SK-N-DZ (cell line): ENCODE measurements at regions not wholly inside any gene's neighbourhood (a gene's known extent, or its start where the extent isn't known, plus 50 kb on each side); places are given as distances from the start of the nearest gene placed in this dataset.

Experiments
- DNase-seq: peaks from one replicate; pipeline ENCODE4 v3.0.0-alpha.2; 2015; ENCODE audit warnings: low spot score

DNA sequence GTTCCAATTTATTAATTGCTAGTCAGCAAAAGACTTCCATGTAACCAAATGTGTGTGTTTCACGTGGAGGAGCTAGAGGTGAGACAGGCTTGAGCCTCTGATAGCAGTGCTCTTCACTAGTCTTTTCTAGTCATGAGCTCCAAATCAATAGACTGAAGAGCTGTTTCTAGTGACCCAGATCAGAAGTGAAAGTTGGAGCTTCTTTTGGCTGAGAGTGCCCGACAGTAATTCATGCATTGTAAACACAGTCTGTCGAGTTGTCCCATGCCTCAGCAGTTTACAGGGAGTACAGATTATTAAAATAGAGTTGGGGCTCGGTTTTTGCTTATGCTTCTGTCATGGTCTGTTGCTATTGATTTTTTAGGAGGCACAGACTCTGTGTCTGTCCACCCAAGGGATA, 793.1 kb downstream of the DTWD2 start:
- no peak for DNase-seq

DNA sequence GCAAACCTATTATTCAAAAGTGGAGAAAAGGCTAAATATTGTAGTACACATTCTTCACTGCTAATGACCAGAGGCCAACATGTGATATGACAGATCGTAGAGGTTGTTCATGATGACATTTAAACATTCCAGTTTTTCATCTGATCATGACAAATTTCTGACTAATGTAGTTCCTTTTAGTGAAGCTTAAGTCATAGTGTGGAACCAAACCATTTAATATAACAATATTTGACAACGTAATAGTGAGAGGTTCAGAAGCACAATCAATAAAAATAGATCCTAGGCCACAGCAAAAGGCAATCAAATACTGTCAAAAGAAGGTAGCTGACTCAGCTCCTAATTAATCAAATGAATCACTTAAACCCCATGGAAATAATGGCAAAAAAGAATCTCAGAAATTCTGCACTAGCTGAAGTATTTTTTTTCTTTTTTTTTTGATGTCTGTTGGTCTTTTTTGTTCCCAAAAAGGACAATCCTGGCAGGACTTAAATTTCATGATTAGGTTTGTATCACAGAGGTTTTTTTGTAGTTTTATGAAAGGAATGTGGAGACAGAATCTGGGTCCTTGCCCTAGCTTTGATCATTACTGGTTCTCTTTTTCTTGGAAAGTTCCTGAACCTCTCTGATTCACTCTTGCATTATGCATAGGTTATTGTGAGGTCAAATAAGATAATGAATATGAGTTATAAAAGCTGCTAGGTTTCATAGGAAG, 795.0 kb downstream of the DTWD2 start:
- DNase-seq: no peak

DNA sequence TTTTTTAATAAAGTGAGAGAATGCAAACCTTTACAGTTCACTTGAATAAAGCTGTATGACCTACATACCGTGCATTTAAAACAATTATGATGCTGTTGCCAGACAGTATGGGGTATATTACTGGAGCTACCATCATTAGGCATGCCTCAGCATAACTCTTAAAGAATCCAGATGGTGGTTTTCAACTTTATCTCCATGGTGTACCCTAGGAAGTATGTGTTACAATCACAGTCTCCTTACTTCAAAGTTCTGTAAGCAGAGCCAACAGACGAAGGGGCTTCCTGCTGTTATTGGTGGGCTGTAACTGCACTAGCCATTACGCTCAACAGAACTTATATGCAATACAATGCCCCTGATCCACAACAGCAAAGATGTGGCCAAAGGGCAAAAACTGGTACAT, 803.3 kb downstream of the DTWD2 start:
- DNase-seq: no peak

DNA sequence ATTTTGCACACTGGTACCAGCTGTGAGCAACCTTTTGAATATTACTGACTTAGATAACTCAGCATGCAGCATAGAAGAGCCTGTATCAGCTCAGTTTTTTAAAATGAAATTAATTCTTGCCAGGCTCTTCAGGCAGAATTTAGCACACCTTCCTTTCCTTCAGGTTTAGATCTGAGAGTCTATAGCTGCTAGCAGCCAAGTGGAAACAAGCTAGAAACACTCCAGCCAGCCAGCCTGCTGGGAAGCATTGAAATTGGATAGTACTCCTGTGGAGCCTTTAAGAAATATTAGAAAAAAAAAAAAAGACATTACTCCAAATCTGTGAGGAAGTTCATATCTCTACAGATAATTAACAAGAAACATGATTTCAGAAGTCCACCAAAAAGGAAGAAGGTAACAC, 812.2 kb downstream of the DTWD2 start:
- no peak for DNase-seq

DNA sequence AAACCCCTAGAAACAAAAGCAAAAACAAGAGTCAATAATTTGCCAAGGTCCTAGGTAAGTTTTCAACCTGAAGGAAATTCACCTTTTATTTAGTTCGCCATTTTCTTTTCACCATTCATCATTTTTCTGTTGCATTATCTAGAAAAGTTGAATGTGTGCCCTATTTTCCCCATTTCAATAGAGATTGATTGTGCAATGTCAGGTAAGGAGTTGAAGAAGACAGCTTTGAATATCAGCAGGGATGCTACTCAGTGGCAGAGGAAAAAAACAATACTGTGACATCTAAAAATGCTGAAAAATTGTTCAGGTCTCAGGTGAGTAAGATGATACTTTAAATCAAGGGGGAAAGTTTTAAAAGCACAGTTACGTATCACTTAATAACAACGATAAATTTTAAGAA, 813.7 kb downstream of the DTWD2 start:
- no peak for DNase-seq

DNA sequence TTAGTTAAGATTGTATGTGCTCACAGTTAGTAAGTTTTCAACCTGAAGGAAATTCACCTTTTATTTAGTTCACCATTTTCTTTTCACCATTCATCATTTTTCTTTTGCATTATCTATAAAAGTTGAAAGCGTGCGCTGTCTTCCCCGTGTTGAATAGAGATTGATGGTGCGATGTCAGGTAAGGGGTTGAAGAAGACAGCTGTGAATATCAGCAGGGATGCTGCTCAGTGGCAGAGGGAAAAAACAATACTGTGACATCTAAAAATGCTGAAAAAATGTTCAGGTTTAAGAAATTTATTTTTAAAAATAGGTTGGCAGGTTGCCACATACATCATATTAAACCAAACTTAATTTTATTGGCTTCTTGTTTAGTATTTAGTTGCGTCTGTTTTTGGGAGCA, 815.0 kb downstream of the DTWD2 start:
- DNase-seq: no peak

DNA sequence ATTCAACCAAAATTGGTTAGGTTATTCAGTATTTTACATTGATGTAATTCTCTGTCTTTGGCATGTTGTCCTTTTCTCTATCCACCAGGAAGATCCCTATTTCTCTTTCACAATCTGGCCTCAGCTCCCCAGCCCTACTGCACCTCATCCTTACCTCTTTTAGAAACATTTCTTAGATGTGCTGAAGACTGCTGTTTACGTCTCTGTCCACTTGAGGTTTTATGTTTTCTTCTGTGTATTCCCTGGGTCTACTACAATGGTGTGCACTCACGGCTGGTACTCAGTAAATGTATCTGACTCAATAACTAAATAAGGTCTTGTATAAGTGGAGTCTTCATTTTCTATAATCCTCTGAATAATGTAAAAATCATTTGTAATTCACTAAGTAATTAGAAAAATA, 822.7 kb downstream of the DTWD2 start:
- DNase-seq: no peak

DNA sequence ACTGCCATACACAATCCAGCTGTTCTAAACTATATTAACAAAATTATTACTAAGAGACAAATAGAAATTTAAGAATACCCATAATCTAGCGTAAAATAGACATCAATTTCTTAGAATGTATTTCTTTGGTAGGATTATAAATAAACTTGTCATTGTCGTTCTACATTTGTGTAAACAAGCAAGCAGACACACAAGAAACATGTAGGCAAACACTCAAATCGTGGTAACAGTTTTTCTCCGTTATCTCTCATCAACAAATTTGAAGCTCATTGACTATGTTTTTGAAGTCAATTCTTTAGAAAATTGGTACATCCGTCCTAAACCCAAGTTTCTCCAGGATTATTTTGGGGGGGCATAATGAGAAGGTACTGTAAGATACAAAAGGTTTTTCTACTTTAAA, 832.2 kb downstream of the DTWD2 start:
- DNase-seq: no peak

DNA sequence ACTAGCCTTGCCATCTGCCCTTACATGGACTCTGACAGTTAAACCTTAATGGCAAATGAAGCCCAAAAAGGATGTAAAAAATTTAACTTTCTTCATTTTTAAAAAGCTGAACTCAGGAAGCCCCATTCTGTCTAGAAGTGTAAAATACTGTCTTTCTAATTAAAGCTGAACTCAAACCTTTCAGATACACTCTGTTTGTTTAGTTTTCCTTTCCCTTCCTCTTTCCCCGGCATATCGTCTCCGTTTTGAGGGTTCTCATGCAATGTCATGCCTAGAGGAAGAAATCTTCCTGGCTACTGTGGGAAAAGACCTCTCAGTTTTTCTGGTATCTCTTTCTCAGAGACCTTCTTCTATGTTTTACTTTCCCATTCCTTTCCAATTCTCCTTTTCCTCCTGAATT, 841.5 kb downstream of the DTWD2 start:
- no peak for DNase-seq

DNA sequence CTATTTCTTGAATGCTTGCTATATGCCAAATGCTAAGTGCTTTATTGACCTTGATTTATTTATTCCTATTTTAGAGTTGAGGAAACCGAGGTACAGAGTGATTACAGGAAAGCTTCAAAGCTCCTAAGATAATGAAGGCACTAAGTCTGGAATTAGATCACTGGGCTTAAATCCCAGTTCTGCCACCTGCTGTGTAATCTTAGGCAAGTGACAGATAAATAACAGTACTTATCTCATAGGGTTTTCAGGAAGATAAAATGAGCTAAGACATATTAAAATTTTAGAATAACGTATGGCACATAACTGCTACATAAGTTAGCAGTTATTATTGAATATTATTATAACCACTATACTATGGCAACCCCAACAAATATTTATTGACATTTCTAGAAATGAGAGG, 843.8 kb downstream of the DTWD2 start:
- DNase-seq: no peak

DNA sequence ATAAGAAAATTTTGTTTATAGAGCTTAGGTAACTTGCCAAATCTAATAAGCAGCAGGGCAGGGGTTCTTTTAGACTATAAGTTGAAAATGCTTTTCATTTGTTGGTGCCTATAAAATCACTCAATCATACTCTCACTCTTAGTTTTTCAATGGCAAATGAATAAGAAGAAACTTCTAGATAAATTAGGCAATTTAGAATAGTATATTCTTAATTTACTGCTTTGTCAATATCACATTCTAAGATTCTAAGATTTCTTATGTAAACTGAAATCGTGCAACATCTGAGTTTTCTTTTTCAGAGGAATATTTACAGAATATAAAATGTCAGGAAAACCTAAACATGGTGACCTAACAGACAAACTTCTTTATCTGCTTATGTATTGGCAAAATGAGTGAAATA, 849.0 kb downstream of the DTWD2 start:
- DNase-seq: no peak

DNA sequence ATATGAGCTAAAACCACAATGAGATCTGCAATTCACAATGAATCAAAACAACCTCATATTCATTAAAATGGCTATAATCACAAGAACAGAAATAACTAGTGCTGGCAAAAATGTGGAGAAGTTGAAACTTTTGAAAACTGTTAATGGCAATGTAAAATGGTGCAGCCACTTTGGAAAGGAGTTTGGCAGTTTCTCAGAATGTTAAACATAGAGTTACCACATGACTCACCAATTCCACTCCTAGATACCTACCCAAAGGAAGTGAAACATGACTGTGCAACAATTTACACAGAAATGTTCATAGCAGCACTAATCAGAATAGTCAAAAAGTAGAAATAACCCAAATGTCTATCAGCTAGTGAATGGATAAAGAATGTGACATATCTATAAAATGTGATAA, 862.2 kb downstream of the DTWD2 start:
- DNase-seq: no peak

DNA sequence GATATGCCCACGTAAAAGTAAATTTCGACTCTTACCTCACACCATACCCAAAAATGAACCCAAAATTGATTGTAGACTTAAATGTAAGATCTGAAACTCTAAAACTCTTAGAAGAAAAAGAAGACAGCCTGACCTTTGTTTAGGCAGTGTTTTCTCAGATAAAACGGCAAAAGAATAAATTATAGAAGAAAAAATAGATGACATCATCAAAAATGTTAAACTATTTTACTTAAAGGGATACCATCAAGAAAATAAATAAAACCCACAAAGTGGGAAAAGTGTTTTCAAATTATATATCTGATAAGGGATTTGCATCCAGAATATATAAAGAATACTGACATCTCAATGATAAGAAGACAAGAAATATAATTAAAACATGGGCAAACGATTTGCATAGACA, 862.7 kb downstream of the DTWD2 start:
- DNase-seq: no peak

DNA sequence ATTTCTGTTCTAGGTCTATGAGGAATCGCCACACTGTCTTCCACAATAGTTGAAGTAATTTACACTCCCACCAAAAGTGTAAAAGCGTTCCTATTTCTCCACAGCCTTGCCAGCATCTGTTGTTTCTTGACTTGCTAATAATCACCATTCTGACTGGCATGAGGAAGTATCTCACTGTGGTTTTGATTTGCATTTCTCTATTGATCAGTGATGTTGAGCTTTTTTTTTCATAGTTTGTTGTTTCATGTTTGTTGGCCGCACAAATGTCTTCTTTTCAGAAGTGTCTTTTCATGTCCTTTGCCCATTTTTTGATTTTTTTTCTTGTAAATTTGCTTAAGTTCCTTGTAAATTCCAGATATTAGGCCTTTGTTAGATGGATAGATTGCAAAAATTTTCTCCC, 867.1 kb downstream of the DTWD2 start:
- DNase-seq: no peak

DNA sequence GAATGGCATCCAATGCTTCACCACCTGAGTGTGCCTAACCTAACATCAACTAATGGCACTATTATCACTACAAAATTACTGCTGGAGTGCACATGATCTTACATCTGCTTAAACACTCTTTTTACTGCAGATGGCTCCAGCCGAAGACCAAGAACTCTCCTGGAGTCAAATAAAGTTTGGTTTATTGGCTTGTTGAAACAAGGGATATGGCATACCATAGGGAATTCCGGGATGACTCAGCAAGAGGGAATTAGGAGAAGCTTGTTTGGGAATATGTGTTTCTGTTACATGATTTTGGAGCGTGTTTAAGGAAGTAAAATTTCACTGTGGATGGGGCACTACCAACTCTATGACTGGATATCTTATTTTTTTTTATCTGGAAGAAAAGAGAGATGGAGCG, 872.6 kb downstream of the DTWD2 start:
- DNase-seq: no peak

DNA sequence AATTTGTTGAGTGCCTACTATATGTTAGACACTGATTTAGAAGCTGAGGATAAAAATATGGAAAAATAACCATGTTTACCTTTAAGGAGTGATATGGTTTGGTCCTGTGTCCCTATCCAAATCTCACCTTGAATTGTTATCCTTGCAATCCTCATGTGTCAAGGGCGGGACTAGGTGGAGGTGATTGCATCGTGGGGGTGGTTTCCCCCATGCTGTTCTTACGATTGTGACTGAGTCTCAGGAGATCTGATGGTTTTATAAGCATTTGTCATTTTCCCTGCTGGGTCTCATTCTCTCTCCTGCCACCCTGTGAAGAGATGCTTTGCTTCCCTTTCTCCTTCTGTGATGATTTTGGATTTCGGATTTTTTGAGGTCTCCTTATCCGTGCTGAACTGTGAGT, 876.4 kb downstream of the DTWD2 start:
- no peak for DNase-seq

DNA sequence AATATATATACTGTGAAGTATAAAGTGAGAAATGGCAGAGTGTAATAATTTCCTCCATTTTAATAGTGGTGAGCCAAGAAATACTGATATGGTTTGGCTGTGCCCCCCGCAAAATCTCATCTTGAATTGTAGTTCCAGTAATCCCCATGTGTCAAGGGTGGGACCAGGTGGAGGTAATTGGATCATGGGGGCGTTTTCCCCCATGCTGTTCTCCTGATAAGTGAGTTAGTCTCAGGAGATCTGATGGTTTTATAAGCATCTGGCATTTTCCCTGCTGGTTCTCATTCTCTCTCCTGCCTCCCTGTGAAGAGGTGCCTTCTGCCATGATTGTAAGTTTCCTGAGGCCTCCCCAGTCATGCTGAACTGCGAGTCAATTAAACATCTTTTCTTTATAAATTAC, 881.1 kb downstream of the DTWD2 start:
- DNase-seq: peak; percentile 68

DNA sequence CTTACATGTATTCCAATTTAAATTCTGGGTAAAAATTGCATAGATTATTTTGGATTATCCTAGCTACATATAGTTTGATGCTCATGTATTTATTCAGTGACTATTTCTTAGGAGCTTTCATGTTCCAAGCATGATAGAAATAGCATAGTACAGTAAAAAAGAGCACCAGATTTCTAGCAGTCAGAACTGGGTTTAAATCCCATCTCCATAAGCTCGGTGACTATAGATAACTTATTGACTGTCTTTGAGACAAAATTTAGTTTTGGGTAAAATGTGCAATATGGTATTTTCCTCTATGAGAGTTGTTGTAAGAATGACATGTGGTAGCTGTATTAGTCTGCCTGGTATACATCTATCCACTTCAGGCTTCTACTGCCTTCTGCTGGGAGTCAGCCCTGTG, 889.6 kb downstream of the DTWD2 start:
- DNase-seq: no peak

DNA sequence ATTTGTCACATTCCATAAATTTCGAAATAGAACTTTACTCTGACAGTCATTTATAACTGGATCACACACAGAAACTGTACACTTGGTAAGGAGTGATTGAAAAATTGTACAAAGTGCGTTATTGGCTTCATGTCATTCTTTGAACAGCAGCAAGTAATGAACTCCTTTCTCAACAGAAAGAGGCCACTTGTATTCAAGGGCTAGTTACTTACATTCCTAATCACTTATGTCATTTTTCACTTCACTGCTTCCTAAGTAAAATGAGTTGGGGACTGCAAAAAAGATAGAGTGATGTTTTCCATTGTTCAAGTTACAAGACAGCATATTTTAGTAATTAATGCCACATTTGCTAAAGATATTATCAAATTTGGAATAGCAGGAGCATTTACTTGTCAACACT, 893.2 kb downstream of the DTWD2 start:
- DNase-seq: peak; percentile 22

DNA sequence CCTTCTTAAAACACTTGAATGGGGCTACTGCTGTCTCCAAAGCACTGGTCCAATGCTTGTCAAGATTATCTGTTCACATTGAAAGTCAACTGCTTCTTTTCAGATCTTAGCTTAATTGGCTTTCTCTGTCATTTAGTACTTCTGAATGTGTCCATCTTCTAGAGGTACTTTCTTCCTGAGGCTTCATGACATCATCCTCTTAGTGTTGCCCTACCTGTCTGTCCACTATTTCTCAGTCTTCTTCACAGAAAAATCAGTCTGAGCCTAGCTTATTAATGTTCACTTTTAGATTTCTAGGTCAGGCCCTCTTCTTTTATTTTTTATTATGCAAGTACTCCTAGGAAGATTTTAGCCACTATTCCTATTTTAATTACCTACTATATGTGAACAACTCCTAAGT, 899.9 kb downstream of the DTWD2 start:
- DNase-seq: no peak

DNA sequence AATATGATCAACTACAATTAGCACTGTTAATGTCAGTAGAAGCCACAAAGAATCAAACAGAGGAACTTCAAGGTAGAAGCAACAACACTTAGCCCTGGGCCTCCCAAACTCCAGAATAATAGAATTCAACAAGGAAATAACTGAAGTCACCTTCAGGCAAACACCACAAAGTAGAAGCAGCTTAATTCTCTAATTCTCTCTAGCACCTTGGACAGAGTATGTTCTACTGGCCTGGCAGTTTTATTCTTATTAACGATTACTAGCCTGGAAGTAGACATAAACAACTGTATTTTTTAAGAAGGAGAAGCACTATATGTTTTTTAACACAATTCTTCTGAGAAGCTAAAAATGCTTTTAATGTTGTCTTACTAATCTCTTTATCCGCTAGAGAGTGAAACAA, 911.9 kb downstream of the DTWD2 start:
- no peak for DNase-seq

DNA sequence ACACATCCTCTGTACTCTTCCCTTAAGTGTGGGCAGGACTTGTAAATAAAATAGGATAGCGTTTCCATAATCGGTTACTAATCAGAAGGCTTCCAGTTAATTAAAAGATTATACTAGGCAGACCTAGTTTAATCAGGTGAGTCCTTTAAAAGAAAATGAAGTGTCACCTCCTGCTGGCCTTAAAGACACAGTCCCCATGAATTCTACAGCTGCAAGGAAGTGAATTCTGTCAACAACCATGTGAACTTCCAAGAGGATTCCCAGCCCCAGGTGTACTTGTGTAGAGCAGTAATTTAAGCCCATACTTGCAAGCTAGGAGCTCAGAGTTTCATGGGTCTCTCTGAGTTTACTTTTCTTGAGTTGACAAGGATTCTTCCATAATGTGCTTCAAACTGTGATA, 918.3 kb downstream of the DTWD2 start:
- DNase-seq: no peak

DNA sequence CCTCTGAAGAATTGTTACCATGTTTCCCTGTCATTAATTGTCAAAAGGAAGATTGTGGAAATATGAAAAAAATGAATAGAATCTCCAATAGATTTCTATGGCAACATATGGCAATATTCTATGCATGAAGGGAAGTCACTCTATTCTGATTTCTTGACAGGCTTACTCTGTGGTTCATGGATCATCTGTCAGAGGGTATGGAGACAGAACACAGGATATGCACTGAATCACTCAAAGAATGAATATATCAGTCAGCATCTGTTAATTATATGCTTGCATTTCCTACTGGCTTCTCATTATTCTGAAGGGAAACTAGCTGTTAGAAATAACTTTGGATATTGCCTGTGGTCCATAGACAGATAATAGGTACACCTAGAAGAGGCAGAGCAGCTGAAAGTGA, 918.9 kb downstream of the DTWD2 start:
- no peak for DNase-seq

DNA sequence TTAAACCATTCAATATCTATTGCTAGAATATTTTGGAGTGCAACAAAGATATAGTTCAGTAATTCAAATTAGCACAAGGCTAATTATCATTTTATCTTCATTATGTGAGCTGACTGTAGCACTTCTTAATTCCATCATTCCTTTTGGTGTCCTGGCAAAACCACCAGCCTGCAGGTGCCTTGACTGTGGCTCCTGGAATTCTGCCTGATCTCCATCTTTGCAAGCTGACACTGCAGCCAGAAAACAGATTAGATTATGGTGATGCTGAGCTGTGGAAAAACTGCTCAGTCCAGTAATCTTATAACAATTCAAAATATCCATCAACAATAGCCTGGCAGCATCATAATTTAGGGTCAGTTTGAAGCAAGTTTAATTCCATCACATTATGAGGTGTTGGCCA, 919.5 kb downstream of the DTWD2 start:
- peak; percentile 30 for DNase-seq
